H9 (cell line): ENCODE measurements at regions not wholly inside any gene's neighbourhood (a gene's known extent, or its start where the extent isn't known, plus 50 kb on each side); places are given as distances from the start of the nearest gene placed in this dataset.

Source experiments
- DNase-seq: peaks from one replicate; pipeline ENCODE4 v3.0.0-alpha.2; 2017
- H2AFZ ChIP-seq: one replicate; pipeline ENCODE4 v1.6.1; 2013; ENCODE audit warnings: mild to moderate bottlenecking, low read length, control low read depth, moderate library complexity
- H2AK5ac ChIP-seq: 2 replicates; pipeline ENCODE4 v1.6.1; 2013; ENCODE audit warnings: low read length, control low read depth, mixed read lengths; ENCODE audit not compliant: insufficient read length
- H2BK120ac ChIP-seq: one replicate; pipeline ENCODE4 v1.6.1; 2013; ENCODE audit warnings: low read depth, mild to moderate bottlenecking, low read length, control low read depth, inconsistent platforms; ENCODE audit not compliant: poor library complexity, severe bottlenecking
- H2BK12ac ChIP-seq: 2 replicates; pipeline ENCODE4 v1.6.1; 2013; ENCODE audit warnings: low read length, control low read depth, mixed read lengths, low read depth; ENCODE audit not compliant: insufficient read length
- H2BK15ac ChIP-seq: 2 replicates; pipeline ENCODE4 v1.6.1; 2013; ENCODE audit warnings: low read depth, low read length, control low read depth
- H2BK20ac ChIP-seq: one replicate; pipeline ENCODE4 v1.6.1; 2013; ENCODE audit warnings: low read depth, mild to moderate bottlenecking, low read length, control low read depth, inconsistent platforms; ENCODE audit not compliant: poor library complexity, severe bottlenecking
- H2BK5ac ChIP-seq: 2 replicates; pipeline ENCODE4 v1.6.1; 2013; ENCODE audit warnings: low read length, control low read depth, mixed read lengths; ENCODE audit not compliant: insufficient read length
- H3K14ac ChIP-seq: 2 replicates; pipeline ENCODE4 v1.6.1; 2013; ENCODE audit warnings: low read length, control low read depth; ENCODE audit not compliant: insufficient read depth
- H3K18ac ChIP-seq: 2 replicates; pipeline ENCODE4 v1.6.1; 2013; ENCODE audit warnings: low read depth, mild to moderate bottlenecking, mixed read lengths, low read length, control low read depth; ENCODE audit not compliant: insufficient read length
- H3K23ac ChIP-seq: 2 replicates; pipeline ENCODE4 v1.6.1; 2013; ENCODE audit warnings: low read length, control low read depth, mixed read lengths, low read depth; ENCODE audit not compliant: insufficient read length
- H3K23me2 ChIP-seq: 2 replicates; pipeline ENCODE4 v1.6.1; 2013; ENCODE audit warnings: low read depth, mild to moderate bottlenecking, mixed read lengths, low read length, control low read depth; ENCODE audit not compliant: insufficient read length, poor library complexity, severe bottlenecking
- H3K27ac ChIP-seq: 2 replicates; pipeline ENCODE4 v1.5.1; 2013; ENCODE audit warnings: low read length, control low read depth, mixed read lengths, low read depth; ENCODE audit not compliant: insufficient read length
- H3K27me3 ChIP-seq: 2 replicates; pipeline ENCODE4 v1.6.1; 2013; ENCODE audit warnings: low read length, control low read depth, inconsistent platforms; ENCODE audit not compliant: insufficient read depth
- H3K4ac ChIP-seq: 2 replicates; pipeline ENCODE4 v1.6.1; 2013; ENCODE audit warnings: low read depth, mild to moderate bottlenecking, control low read depth, inconsistent platforms, low read length, moderate library complexity
- H3K4me1 ChIP-seq: 2 replicates; pipeline ENCODE4 v1.6.1; 2013; ENCODE audit warnings: low read length, control low read depth, inconsistent platforms; ENCODE audit not compliant: insufficient read depth
- H3K4me2 ChIP-seq: 2 replicates; pipeline ENCODE4 v1.6.1; 2013; ENCODE audit warnings: low read length, control low read depth, mixed read lengths; ENCODE audit not compliant: insufficient read length, insufficient read depth
- H3K56ac ChIP-seq: 2 replicates; pipeline ENCODE4 v1.6.1; 2013; ENCODE audit warnings: low read depth, mild to moderate bottlenecking, mixed read lengths, low read length, control low read depth; ENCODE audit not compliant: insufficient read length
- H3K79me1 ChIP-seq: 2 replicates; pipeline ENCODE4 v1.6.1; 2013; ENCODE audit warnings: low read depth, mild to moderate bottlenecking, moderate library complexity, low read length, control low read depth, inconsistent platforms; ENCODE audit not compliant: insufficient read depth, poor library complexity, severe bottlenecking
- H3K79me2 ChIP-seq: 2 replicates; pipeline ENCODE4 v1.6.1; 2013; ENCODE audit warnings: low read length, control low read depth, inconsistent platforms; ENCODE audit not compliant: insufficient read depth
- H3K9ac ChIP-seq: 2 replicates; pipeline ENCODE4 v1.6.1; 2013; ENCODE audit warnings: low read length, control low read depth, mixed read lengths; ENCODE audit not compliant: insufficient read length; ENCODE audit errors: extremely low read depth
- H3K9me3 ChIP-seq: one replicate; pipeline ENCODE4 v1.6.1; 2013; ENCODE audit warnings: low read depth, low read length, inconsistent platforms; ENCODE audit not compliant: control insufficient read depth
- H3T11ph ChIP-seq: one replicate; pipeline ENCODE4 v1.6.1; 2013; ENCODE audit warnings: mild to moderate bottlenecking, low read length, control low read depth, inconsistent platforms
- H4K20me1 ChIP-seq: one replicate; pipeline ENCODE4 v1.6.1; 2013; ENCODE audit not compliant: control insufficient read depth, insufficient read length, insufficient read depth
- H4K5ac ChIP-seq: 2 replicates; pipeline ENCODE4 v1.6.1; 2013; ENCODE audit warnings: low read depth, mild to moderate bottlenecking, mixed read lengths, low read length, control low read depth; ENCODE audit not compliant: insufficient read length
- H4K8ac ChIP-seq: replicated peaks from 2 replicates; pipeline ENCODE4 v1.6.1; 2013; ENCODE audit warnings: low read length, control low read depth, mixed read lengths, low read depth; ENCODE audit not compliant: insufficient read length
- H4K91ac ChIP-seq: 2 replicates; pipeline ENCODE4 v1.6.1; 2013; ENCODE audit warnings: low read depth, mild to moderate bottlenecking, moderate library complexity, mixed read lengths, low read length, control low read depth; ENCODE audit not compliant: insufficient read length
- H3K27ac Mint-ChIP-seq, 3 experiments: 2 replicates in 2 of 3; 3 replicates in 1 of 3; pipeline ENCODE4 v1.8.0; 2020 to 2021; ENCODE audit warnings: mixed read lengths in 3 of 3, mild to moderate bottlenecking in 1 of 3, moderate library complexity in 1 of 3
- H3K27me3 Mint-ChIP-seq: 2 replicates; pipeline ENCODE4 v1.8.0; 2021; ENCODE audit warnings: low read depth, mild to moderate bottlenecking, moderate library complexity, mixed read lengths
- H3K36me3 Mint-ChIP-seq, 3 experiments: 2 replicates in 2 of 3; 3 replicates in 1 of 3; pipeline ENCODE4 v1.8.0; 2020 to 2021; ENCODE audit warnings: low read depth in 3 of 3, mixed read lengths in 3 of 3; ENCODE audit not compliant: insufficient read depth in 1 of 3
- H3K4me1 Mint-ChIP-seq, 2 experiments: 2 replicates each; pipeline ENCODE4 v1.8.0; 2020; ENCODE audit warnings: mixed read lengths in 2 of 2
- H3K4me3 Mint-ChIP-seq, 2 experiments: 2 replicates in 1 of 2; 3 replicates in 1 of 2; pipeline ENCODE4 v1.8.0; 2020 to 2021; ENCODE audit warnings: mild to moderate bottlenecking in 2 of 2, mixed read lengths in 2 of 2, moderate library complexity in 1 of 2
- H3K9me3 Mint-ChIP-seq, 2 experiments: 2 replicates in 1 of 2; 3 replicates in 1 of 2; pipeline ENCODE4 v1.8.0; 2020; ENCODE audit warnings: mild to moderate bottlenecking in 2 of 2, mixed read lengths in 2 of 2, moderate library complexity in 1 of 2
- WGBS: extraction: QIAGEN DNeasy Blood & Tissue Kit; methylation state at CpG from one replicate; pipeline ENCODE4 v1.1.7; 2013; ENCODE audit warnings: missing lambda C conversion rate, low lambda C conversion rate, mixed read lengths; ENCODE audit not compliant: insufficient read length; ENCODE audit errors: extremely low coverage; 5-methylcytosine and 5-hydroxymethylcytosine counted together
- TF ChIP-seq, protein P1 (sequence below): fragments of 200-600 bp; sonication (generic); conservative IDR thresholded peaks from 3 replicates; pipeline ENCODE4 v1.8.0; 2021; ENCODE audit warnings: antibody characterized with exemption, mild to moderate bottlenecking

GRCh38 chr3:81293156-81293555 is 468.3 kb downstream of the GBE1 start:
- H3K4ac ChIP-seq, result no peak overlapping the region
- H3K9ac ChIP-seq, result no peak overlapping the region
- H2AK5ac ChIP-seq, result no peak overlapping the region
- no peak overlapping the region for H2BK20ac ChIP-seq
- H3K4me2 ChIP-seq, result no peak overlapping the region
- no peak overlapping the region for H2BK5ac ChIP-seq
- DNase-seq, result no peak
- H3K27ac Mint-ChIP-seq, result no peak overlapping the region
- H4K20me1 ChIP-seq, result no peaks in the 10 kb centered on the region
- H3K4me1 ChIP-seq, result no peaks in the 10 kb centered on the region
- no peak overlapping the region for H3K23ac ChIP-seq
- H2BK12ac ChIP-seq, result no peak overlapping the region
- WGBS, result no CpG with 5 or more reads among the region's 3 CpGs
- H2BK120ac ChIP-seq, result no peak overlapping the region
- no peak overlapping the region for H3K4me3 Mint-ChIP-seq
- no peaks in the 10 kb centered on the region for H3K27me3 Mint-ChIP-seq
- H4K91ac ChIP-seq, result no peak overlapping the region
- H3K4me1 Mint-ChIP-seq, result no peaks in the 10 kb centered on the region
- no peak overlapping the region for H4K5ac ChIP-seq
- H3K27me3 ChIP-seq, result no peaks in the 10 kb centered on the region
- no peaks in the 10 kb centered on the region for H3K79me2 ChIP-seq
- no peak overlapping the region for H3K14ac ChIP-seq
- H3K9me3 Mint-ChIP-seq, result no peaks in the 10 kb centered on the region
- no peaks in the 10 kb centered on the region for H3K79me1 ChIP-seq
- H3K23me2 ChIP-seq, result no peaks in the 10 kb centered on the region
- TF ChIP-seq, protein P1, sequence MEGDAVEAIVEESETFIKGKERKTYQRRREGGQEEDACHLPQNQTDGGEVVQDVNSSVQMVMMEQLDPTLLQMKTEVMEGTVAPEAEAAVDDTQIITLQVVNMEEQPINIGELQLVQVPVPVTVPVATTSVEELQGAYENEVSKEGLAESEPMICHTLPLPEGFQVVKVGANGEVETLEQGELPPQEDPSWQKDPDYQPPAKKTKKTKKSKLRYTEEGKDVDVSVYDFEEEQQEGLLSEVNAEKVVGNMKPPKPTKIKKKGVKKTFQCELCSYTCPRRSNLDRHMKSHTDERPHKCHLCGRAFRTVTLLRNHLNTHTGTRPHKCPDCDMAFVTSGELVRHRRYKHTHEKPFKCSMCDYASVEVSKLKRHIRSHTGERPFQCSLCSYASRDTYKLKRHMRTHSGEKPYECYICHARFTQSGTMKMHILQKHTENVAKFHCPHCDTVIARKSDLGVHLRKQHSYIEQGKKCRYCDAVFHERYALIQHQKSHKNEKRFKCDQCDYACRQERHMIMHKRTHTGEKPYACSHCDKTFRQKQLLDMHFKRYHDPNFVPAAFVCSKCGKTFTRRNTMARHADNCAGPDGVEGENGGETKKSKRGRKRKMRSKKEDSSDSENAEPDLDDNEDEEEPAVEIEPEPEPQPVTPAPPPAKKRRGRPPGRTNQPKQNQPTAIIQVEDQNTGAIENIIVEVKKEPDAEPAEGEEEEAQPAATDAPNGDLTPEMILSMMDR, result no peak
- no peak overlapping the region for H3T11ph ChIP-seq
- H2BK15ac ChIP-seq, result no peak overlapping the region
- no peak overlapping the region for H4K8ac ChIP-seq
- no peak overlapping the region for H3K18ac ChIP-seq
- no peak overlapping the region for H2AFZ ChIP-seq
- no peak overlapping the region for H3K56ac ChIP-seq
- no peak overlapping the region for H3K27ac ChIP-seq
- no peaks in the 10 kb centered on the region for H3K9me3 ChIP-seq
- H3K36me3 Mint-ChIP-seq, result no peaks in the 10 kb centered on the region
